ENCODE measurements at regions not wholly inside any gene's neighbourhood (a gene's known extent, or its start where the extent isn't known, plus 50 kb on each side); places are given as distances from the start of the nearest gene placed in this dataset.

DNA sequence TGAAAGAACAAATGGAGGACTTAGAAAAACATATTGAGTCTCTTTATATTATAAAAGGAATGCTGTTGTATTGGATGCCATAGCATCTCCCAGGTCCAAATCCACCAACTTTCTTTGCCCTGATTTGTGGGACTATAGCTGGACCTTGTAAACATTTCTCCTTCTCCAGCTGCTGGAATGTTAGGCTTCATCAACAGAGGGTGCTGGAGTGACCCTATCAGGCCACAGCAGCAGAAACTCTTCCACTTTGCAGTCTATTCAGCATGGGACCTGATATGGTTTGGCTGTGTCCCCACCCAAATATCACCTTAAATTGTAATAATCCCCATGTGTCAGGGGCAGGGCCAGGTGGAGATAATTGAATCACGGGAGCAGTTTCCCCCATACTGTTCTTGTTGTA lies 138.4 kb upstream of the ARL4C start:
- no peak for TF ChIP-seq POLR2A (IDR thresholded peaks at IDR 0.05)
- TF ChIP-seq, protein P1, sequence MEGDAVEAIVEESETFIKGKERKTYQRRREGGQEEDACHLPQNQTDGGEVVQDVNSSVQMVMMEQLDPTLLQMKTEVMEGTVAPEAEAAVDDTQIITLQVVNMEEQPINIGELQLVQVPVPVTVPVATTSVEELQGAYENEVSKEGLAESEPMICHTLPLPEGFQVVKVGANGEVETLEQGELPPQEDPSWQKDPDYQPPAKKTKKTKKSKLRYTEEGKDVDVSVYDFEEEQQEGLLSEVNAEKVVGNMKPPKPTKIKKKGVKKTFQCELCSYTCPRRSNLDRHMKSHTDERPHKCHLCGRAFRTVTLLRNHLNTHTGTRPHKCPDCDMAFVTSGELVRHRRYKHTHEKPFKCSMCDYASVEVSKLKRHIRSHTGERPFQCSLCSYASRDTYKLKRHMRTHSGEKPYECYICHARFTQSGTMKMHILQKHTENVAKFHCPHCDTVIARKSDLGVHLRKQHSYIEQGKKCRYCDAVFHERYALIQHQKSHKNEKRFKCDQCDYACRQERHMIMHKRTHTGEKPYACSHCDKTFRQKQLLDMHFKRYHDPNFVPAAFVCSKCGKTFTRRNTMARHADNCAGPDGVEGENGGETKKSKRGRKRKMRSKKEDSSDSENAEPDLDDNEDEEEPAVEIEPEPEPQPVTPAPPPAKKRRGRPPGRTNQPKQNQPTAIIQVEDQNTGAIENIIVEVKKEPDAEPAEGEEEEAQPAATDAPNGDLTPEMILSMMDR (IDR thresholded peaks at IDR 0.05) = peak in 1 of 4 experiments; percentile 12
- TF ChIP-seq POLR2AphosphoS5 (IDR thresholded peaks at IDR 0.05) = no peak
